HG03196 (cell line): ENCODE measurements at regions not wholly inside any gene's neighbourhood (a gene's known extent, or its start where the extent isn't known, plus 50 kb on each side); places are given as distances from the start of the nearest gene placed in this dataset.
"Not testable (repeated sequence)": the region's sequence is repeated elsewhere in the genome, so short reads cannot be mapped to it uniquely, and the experiment has no call there.

Experiments
- ATAC-seq: cut with Tn5 transposase; IDR thresholded peaks from one replicate; pipeline ENCODE4 v1.9.1; 2021; ENCODE audit not compliant: unreplicated experiment

GRCh38 chr22:48782811-48783511 lies 1044.7 kb downstream of the BRD1 start:
- no peak for ATAC-seq

GRCh38 chr22:48782326-48782725 lies 1045.3 kb downstream of the BRD1 start:
- ATAC-seq: no peak

- ATAC-seq: no peak
These were observed 1045.8 kb downstream of the BRD1 start for GRCh38 chr22:48781868-48782267.

DNA sequence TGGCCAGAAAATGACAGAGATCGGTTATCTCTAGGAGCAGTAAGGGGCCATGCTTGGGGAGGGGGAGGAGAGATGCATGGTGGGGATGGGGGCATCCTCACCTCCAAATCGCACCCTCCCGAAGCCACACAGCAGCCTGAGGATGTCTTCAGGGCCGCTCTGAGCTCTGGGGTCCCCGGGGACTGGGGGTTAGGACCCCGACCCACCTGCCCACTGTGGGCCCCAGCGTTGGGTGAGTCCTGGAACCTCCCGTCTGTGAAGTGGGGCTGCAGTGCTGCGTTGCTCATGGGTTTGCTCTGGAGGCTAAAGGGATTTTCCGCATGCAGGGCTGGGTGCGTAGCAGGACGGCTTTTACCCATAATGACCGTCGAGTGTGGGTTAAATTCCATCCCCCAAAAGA lies 1046.3 kb downstream of the BRD1 start:
- no peak for ATAC-seq

DNA sequence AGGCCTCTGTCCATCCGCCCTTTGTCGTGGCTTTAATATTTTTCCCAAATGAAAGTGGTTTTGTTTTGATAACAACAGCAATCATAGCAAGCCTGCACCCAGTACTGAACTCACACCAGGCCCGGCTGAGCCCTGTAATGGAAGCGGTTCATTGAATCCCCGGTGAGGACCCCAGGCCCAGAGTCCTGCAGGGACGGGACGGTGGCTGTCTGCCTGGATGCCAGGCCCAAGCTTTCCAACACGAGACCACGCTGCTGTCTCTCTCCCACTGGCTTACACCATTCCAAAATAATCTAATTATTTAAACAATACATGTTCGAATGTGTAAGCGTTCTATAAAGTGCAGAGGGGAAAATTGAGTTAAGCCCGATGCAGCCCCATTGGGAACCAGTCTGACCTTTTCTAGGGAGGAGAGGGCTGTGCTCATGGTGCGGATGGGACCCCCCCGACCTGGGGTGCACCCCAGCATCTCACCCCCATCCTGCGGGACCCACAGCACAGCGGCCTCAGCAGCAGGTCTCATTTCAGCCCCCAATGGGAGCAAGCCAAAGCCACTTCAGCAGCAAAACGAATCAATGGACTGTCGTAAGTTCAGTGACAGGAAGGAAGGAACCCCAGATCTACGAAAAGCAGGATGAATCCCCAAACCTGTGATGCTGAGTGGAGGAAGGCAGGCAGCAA lies 1046.9 kb downstream of the BRD1 start:
- ATAC-seq: no peak

DNA sequence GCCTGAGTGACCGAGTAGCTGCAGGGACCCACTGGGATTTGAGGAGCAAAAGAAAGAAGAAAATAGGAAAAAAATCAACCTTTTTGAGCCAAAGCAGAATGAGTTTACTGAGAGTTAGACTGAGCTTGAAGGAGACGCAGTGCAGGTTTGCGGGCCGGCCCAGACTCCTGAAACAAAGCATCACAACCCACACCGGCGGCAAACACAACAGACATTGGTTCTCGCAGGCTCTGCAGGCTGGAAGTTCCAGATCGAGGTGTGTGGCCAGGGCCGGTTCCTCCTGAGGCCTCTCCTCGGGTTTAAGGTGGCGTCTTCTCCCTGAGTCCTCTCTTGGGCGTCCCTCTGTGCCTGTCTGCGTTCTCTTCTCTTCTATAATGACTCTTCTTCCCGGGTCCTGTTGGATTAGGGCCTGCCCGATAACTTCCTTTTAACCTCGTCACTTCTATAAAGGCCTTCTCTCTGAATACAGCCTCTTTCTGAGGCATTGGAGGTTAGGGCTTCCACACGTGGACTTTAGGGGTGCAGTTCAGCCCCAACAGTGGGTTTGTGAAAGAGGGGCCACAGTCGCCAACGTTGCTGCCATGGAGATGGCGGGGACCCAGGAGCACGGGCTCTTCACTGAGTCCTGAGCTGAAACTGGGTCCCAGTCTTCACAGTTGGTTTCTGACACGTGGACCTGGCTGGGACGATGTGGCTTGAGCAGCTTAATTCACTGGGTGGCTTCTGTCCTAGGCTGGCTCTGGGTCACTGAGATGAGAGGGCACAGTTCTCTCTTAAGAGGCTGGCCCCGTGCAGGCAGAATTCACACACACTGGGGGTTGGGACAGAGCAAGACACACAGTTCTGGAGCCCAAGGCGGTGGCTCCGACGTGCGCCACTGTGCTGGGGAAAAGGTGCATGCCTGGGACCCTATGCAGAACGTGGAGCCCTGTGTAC lies 1047.7 kb downstream of the BRD1 start:
- no peak for ATAC-seq

- no peak for ATAC-seq
These were observed 1048.4 kb downstream of the BRD1 start for GRCh38 chr22:48779211-48779643.

DNA sequence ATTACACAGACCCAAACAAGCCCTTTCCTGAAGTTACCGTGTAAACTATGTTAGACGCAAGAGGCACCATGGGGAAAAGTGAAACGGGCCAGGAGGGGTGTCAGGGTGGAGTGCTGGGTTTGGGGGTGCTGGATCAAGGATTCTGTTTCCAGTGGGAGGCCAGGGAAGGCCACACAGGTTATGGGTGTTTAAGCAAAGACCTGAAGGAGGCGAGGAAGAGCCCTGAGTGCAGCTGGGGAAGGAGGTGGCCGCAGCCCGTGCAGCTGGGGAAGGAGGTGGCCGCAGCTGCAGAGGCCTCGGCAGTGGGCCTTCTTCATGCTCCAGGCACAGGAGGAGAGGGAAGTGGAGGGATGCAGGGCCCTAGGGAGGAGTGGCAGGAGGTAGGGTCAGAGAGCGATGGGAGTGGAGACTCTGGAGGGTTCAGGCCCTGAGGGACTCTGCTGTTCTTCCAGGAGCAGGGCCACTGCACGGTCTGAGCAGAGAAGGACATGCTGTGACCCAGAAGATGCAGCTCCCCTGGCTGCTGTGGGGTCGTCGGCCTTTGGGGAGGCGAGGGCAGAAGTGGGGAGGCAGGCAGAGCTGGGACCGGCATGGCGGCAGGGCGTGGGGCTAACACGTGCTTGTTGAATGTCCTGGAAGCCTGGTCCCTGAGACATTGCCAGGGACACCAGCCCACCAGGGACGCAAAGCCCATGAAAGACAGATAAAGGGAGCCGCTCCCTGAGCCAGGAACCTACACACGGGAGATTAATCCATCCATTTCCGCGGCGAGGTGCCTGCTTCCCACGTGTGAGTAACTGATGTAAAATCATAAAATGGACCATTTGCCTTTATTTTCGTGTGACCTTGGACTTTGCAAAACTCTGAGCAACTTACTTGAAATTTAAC lies 1049.1 kb downstream of the BRD1 start:
- ATAC-seq: no peak

DNA sequence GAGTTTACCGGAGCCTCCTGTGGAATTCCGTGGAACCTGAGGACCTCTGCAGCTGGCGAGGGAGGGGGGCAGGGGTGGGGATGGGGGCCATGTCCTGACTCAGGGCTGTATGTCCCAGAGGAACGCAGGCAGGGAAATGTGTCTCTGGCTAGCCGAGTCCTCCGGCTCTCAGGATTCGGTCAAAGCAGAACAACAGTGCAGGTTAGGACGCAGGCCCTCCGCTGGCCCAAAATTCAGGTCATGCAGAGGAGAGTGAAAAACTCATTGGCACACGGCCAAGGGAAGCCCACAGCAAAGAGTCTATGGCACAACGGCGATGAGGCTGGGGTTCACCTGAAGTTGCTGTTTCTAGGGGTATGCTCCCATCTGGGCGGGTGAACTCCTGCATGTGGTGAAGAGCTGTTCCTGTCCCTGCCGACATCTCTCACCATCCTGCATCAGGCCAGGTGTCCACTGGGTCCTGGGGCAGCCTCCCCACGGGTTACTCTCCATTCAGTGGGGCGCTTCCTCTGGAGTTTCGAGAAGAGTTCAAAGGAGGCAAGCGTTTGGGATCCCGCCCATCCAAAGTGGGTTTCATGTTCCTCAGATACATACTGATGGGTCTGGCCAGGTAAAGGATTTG lies 1055.3 kb downstream of the BRD1 start:
- no peak for ATAC-seq

DNA sequence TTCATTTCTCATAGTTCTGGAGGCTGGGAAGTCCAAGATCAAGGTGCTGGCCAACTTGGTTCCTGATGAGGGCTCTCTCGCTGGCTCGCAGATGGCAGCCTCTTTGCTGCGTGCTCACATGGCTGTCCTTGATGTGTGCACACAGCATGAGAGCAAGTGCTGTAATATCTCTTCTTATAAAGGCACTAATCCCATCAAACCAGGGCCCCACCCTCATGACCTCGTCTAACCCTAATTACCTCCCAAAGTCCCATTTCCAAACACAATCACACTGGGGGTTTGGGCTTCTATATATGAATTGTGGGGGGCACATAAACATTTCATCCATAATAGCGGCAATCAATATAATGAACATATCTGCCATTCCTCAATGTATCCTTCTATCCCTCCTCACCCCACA lies 1062.1 kb downstream of the BRD1 start:
- ATAC-seq: no peak

DNA sequence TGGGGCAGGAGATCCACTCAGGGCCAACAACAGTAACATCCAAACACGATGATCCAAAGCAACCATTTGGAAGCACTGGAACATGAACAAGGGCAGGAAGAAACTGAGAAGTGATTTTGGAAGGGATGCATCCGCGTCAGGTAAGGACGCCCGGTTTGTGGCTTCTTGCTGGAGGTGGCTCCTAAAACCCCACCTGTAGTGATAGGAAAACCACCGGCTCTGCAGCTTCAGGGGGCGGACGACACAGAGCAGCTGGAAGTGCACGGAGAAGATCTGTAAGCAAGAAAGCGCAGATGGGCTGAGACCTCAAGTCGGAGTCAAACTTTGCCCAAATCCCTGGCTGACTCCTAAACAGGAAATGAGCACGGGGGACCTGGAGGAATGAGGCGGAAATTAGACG lies 1066.1 kb downstream of the BRD1 start:
- no peak for ATAC-seq

GRCh38 chr22:48760481-48761390 lies 1066.9 kb downstream of the BRD1 start:
- ATAC-seq: no peak

- no peak for ATAC-seq
These were observed 1068.5 kb downstream of the BRD1 start for GRCh38 chr22:48758881-48759875.

- ATAC-seq: no peak
These were observed 1069.6 kb downstream of the BRD1 start for GRCh38 chr22:48757985-48758561.

DNA sequence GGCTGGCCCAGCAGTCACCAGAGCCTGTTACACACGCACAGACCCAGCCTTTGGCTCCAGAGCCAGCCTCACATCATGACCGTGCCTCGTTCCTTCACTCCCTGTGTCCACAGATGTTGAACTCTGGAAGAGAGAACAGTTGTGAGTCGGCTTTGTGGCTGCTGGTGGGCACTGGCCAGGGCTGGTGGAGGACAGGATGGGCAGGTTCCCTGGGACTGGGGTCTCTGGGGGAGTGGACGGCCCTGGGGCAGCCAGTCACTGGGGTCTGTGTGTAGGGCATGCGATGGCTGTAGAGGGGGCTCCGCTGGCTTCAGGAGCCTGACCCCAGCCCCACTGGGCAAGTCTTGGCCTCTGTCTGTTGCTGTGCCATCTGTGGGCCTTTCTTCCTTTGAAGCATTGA lies 1070.1 kb downstream of the BRD1 start:
- no peak for ATAC-seq

GRCh38 chr22:48757135-48757534 lies 1070.5 kb downstream of the BRD1 start:
- not testable (repeated sequence) for ATAC-seq
